HEK293 (cell line): ENCODE measurements at regions not wholly inside any gene's neighbourhood (a gene's known extent, or its start where the extent isn't known, plus 50 kb on each side); places are given as distances from the start of the nearest gene placed in this dataset.
A peak's percentile ranks its signal among the peaks of the same experiment; 100 is the strongest.
"Not testable (repeated sequence)": the region's sequence is repeated elsewhere in the genome, so short reads cannot be mapped to it uniquely, and the experiment has no call there.

Experiments used
- CTCF ChIA-PET: fragments of 350-600 bp; formaldehyde crosslinking; extraction: SDS; loops from one replicate; lab custom pipeline; 2021; ENCODE audit warnings: antibody characterized with exemption; lab: Yijun Ruan, JAX
- POLR2A ChIA-PET: fragments of 300-600 bp; formaldehyde crosslinking; extraction: SDS; loops from one replicate; lab custom pipeline; 2020; ENCODE audit warnings: antibody characterized with exemption, inconsistent platforms; lab: Yijun Ruan, JAX
- H3K27ac ChIP-seq: fragments of 200-500 bp; sonication (Bioruptor generic); 2 replicates; pipeline ENCODE4 v1.5.1; 2014; ENCODE audit warnings: low read depth, low read length, control low read depth, inconsistent platforms; ENCODE audit errors: extremely low read depth
- H3K36me3 ChIP-seq, 2 experiments: fragments of 200-500 bp in 1 of 2; sonication (Bioruptor generic) in 1 of 2; 1 replicate in 1 of 2; 2 replicates in 1 of 2; pipeline ENCODE4 v1.5.1; 2014 to 2017; ENCODE audit warnings: inconsistent platforms in 2 of 2, low read length in 2 of 2; ENCODE audit not compliant: control insufficient read depth in 2 of 2, insufficient read depth in 1 of 2
- H3K4me1 ChIP-seq: fragments of 200-500 bp; sonication (Bioruptor generic); 2 replicates; pipeline ENCODE4 v1.5.1; 2014; ENCODE audit warnings: mild to moderate bottlenecking, low read length, inconsistent platforms; ENCODE audit not compliant: control insufficient read depth, insufficient read depth
- H3K4me3 ChIP-seq: 2 replicates; pipeline ENCODE4 v1.5.1; 2011; ENCODE audit warnings: low read depth, mild to moderate bottlenecking, control low read depth, low read length, moderate library complexity
- H3K9me3 ChIP-seq: fragments of 200-500 bp; sonication (Bioruptor generic); 2 replicates; pipeline ENCODE4 v1.5.1; 2014; ENCODE audit warnings: low read depth, low read length, inconsistent platforms; ENCODE audit not compliant: control insufficient read depth, insufficient read depth
- ATF2 ChIP-seq: fragments of 450-650 bp; formaldehyde crosslinking; IDR thresholded peaks from 2 replicates; pipeline ENCODE4 v1.5.1; 2016; ENCODE audit warnings: missing biosample characterization, missing genetic modification characterization, low read depth
- HOXD13 ChIP-seq: sonication (generic); formaldehyde crosslinking; IDR thresholded peaks from 2 replicates; pipeline ENCODE4 v1.8.0; 2022; ENCODE audit warnings: missing genetic modification reagents, borderline replicate concordance
- SP3 ChIP-seq: fragments of 450-650 bp; formaldehyde crosslinking; IDR thresholded peaks from 2 replicates; pipeline ENCODE4 v1.5.1; 2016; ENCODE audit warnings: missing biosample characterization, missing genetic modification characterization
- ZFHX2 ChIP-seq: fragments of 450-650 bp; formaldehyde crosslinking; conservative IDR thresholded peaks from 2 replicates; pipeline ENCODE4 v1.5.1; 2016; ENCODE audit warnings: missing biosample characterization, missing genetic modification characterization
- ZFP41 ChIP-seq: fragments of 450-650 bp; formaldehyde crosslinking; IDR thresholded peaks from 2 replicates; pipeline ENCODE4 v1.5.1; 2016; ENCODE audit warnings: missing biosample characterization, missing genetic modification characterization, borderline replicate concordance
- ZNF146 ChIP-seq: fragments of 450-650 bp; formaldehyde crosslinking; IDR thresholded peaks from 2 replicates; pipeline ENCODE4 v1.5.1; 2016; ENCODE audit warnings: missing biosample characterization, missing genetic modification characterization
- ZNF280D ChIP-seq: fragments of 450-650 bp; formaldehyde crosslinking; IDR thresholded peaks from 2 replicates; pipeline ENCODE4 v1.5.1; 2016; ENCODE audit warnings: missing biosample characterization, missing genetic modification characterization
- ZNF423 ChIP-seq: fragments of 450-650 bp; formaldehyde crosslinking; IDR thresholded peaks from 2 replicates; pipeline ENCODE4 v1.5.1; 2016; ENCODE audit warnings: missing biosample characterization, missing genetic modification characterization
- ZNF529 ChIP-seq: fragments of 450-650 bp; formaldehyde crosslinking; IDR thresholded peaks from 2 replicates; pipeline ENCODE4 v1.5.1; 2017; ENCODE audit warnings: missing genetic modification characterization, missing biosample characterization; ENCODE audit not compliant: insufficient replicate concordance
- ZNF843 ChIP-seq: fragments of 450-650 bp; formaldehyde crosslinking; IDR thresholded peaks from 2 replicates; pipeline ENCODE4 v1.5.1; 2016; ENCODE audit warnings: missing biosample characterization, missing genetic modification characterization
- ZSCAN23 ChIP-seq: fragments of 450-650 bp; formaldehyde crosslinking; IDR thresholded peaks from 2 replicates; pipeline ENCODE4 v1.5.1; 2016; ENCODE audit warnings: missing biosample characterization, missing genetic modification characterization
- TF ChIP-seq, protein P1 (sequence below): fragments of 450-650 bp; formaldehyde crosslinking; IDR thresholded peaks from 2 replicates; pipeline ENCODE4 v1.5.1; 2016; ENCODE audit warnings: missing biosample characterization, missing genetic modification characterization
- TF ChIP-seq, protein P2 (sequence below): fragments of 450-650 bp; formaldehyde crosslinking; IDR thresholded peaks from 2 replicates; pipeline ENCODE4 v1.5.1; 2016; ENCODE audit warnings: missing biosample characterization, missing genetic modification characterization
- TF ChIP-seq, protein P3 (sequence below): fragments of 450-650 bp; formaldehyde crosslinking; IDR thresholded peaks from 2 replicates; pipeline ENCODE4 v1.5.0; 2017; ENCODE audit warnings: missing biosample characterization, missing genetic modification characterization, borderline replicate concordance

DNA sequence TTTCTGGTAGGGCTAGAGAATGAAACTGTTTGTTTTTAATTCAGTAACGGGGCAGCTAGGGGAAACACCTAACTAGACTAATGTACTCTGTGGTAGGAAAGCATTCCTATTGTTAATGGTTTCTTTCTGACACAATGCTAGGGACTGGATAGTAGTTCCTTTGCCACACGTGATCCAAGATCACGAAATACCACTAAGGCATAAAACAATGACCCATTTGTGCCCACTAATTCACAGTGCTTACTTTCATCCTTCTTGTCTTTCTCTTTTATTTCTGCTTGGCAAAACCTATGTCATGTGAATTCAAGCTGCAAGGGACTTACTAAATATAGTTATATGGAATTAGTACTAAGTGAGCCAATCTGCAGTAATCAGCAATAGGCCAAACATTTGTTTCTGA is 834.1 kb upstream of the SLITRK6 start:
- TF ChIP-seq, protein P1, sequence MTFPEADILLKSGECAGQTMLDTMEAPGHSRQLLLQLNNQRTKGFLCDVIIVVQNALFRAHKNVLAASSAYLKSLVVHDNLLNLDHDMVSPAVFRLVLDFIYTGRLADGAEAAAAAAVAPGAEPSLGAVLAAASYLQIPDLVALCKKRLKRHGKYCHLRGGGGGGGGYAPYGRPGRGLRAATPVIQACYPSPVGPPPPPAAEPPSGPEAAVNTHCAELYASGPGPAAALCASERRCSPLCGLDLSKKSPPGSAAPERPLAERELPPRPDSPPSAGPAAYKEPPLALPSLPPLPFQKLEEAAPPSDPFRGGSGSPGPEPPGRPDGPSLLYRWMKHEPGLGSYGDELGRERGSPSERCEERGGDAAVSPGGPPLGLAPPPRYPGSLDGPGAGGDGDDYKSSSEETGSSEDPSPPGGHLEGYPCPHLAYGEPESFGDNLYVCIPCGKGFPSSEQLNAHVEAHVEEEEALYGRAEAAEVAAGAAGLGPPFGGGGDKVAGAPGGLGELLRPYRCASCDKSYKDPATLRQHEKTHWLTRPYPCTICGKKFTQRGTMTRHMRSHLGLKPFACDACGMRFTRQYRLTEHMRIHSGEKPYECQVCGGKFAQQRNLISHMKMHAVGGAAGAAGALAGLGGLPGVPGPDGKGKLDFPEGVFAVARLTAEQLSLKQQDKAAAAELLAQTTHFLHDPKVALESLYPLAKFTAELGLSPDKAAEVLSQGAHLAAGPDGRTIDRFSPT (tag by site-specific recombination): no peak
- TF ChIP-seq ZFHX2 (tag by site-specific recombination) (no peak), ZNF843 (tag by site-specific recombination) (no peak), ZSCAN23 (tag by site-specific recombination) (no peak), ZNF146 (tag by site-specific recombination) (no peak), ZNF529 (tag by site-specific recombination) (no peak), ZFP41 (tag by site-specific recombination) (no peak)
- TF ChIP-seq, protein P2, sequence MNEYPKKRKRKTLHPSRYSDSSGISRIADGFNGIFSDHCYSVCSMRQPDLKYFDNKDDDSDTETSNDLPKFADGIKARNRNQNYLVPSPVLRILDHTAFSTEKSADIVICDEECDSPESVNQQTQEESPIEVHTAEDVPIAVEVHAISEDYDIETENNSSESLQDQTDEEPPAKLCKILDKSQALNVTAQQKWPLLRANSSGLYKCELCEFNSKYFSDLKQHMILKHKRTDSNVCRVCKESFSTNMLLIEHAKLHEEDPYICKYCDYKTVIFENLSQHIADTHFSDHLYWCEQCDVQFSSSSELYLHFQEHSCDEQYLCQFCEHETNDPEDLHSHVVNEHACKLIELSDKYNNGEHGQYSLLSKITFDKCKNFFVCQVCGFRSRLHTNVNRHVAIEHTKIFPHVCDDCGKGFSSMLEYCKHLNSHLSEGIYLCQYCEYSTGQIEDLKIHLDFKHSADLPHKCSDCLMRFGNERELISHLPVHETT: no peak
- TF ChIP-seq, protein P3, sequence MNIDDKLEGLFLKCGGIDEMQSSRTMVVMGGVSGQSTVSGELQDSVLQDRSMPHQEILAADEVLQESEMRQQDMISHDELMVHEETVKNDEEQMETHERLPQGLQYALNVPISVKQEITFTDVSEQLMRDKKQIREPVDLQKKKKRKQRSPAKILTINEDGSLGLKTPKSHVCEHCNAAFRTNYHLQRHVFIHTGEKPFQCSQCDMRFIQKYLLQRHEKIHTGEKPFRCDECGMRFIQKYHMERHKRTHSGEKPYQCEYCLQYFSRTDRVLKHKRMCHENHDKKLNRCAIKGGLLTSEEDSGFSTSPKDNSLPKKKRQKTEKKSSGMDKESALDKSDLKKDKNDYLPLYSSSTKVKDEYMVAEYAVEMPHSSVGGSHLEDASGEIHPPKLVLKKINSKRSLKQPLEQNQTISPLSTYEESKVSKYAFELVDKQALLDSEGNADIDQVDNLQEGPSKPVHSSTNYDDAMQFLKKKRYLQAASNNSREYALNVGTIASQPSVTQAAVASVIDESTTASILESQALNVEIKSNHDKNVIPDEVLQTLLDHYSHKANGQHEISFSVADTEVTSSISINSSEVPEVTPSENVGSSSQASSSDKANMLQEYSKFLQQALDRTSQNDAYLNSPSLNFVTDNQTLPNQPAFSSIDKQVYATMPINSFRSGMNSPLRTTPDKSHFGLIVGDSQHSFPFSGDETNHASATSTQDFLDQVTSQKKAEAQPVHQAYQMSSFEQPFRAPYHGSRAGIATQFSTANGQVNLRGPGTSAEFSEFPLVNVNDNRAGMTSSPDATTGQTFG: no peak
- TF ChIP-seq, all 188 proteins: peak for 0
- Histone ChIP-seq H3K4me1 (no peaks in the 10 kb centered on the region), H3K9me3 (no peaks in the 10 kb centered on the region), H3K27ac (no peak overlapping the region), H3K36me3 (no peaks in the 10 kb centered on the region), H3K4me3 (no peak overlapping the region)
- POLR2A ChIA-PET: no interaction called here
- CTCF ChIA-PET: no interaction called here

GRCh38 chr13:86651171-86651570 is 852.0 kb upstream of the SLITRK6 start:
- H3K27ac ChIP-seq, H3K9me3 ChIP-seq, POLR2A ChIA-PET, CTCF ChIA-PET, H3K36me3 ChIP-seq, H3K4me1 ChIP-seq, H3K4me3 ChIP-seq: not testable (repeated sequence)

DNA sequence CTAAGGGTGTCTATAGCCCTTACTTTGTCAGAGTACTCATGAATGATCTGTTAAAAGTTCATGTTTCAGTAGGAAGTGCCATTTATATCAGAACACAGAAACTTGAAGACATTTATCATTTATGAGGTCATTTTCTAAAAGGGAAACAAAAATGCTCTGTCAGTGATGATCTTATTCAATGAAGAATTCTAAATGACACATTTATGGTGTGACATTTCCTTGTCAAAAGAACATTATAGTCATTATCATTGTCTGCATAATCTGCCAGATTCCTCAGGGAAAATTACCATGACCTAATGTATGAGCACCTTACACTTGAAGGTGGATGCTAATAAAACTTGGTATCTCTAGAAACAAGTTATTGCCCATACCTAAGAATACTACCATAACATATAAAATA is 853.8 kb upstream of the SLITRK6 start:
- H3K4me1 ChIP-seq: no peaks in the 10 kb centered on the region
- no peak for TF ChIP-seq ZNF423
- 0 out of 2 replicates have a peak, but pooled peaks have one; percentile 4 for TF ChIP-seq ATF2 (tag by site-specific recombination)
- no peak for TF ChIP-seq ZNF280D (tag by site-specific recombination)
- 0 out of 2 replicates have a peak, but pooled peaks have one; percentile 13 for TF ChIP-seq SP3 (tag by site-specific recombination)
- no peak for TF ChIP-seq HOXD13 (CRISPR knock-in tag)
- TF ChIP-seq, all 188 proteins: peak for 2
- no peak overlapping the region for H3K27ac ChIP-seq
- no peaks in the 10 kb centered on the region for H3K36me3 ChIP-seq
- ChIA-PET POLR2A (no interaction called here), CTCF (no interaction called here)
- H3K4me3 ChIP-seq: no peak overlapping the region
- no peaks in the 10 kb centered on the region for H3K9me3 ChIP-seq
